ENCODE measurements at regions not wholly inside any gene's neighbourhood (a gene's known extent, or its start where the extent isn't known, plus 50 kb on each side); places are given as distances from the start of the nearest gene placed in this dataset.

- H3K27ac ChIP-seq (ENCODE audit: low read length) = no peak overlapping the region
- no peaks in the 10 kb centered on the region for H3K27me3 ChIP-seq (ENCODE audit: control insufficient read depth in 1 of 2, insufficient read depth in 2 of 2, low read length in 2 of 2)
- H3K36me3 ChIP-seq (ENCODE audit: control insufficient read depth in 2 of 2, insufficient read depth in 2 of 2, low read length in 2 of 2) = no peaks in the 10 kb centered on the region
- no peaks in the 10 kb centered on the region for H3K4me1 ChIP-seq (ENCODE audit: control insufficient read depth, insufficient read depth, low read length)
- H3K4me3 ChIP-seq (ENCODE audit: low read length in 2 of 2) = no peak overlapping the region
- no peaks in the 10 kb centered on the region for H3K9me3 ChIP-seq (ENCODE audit: control insufficient read depth in 2 of 2, low read length in 2 of 2)
- no peak overlapping the region for H3K9ac ChIP-seq (ENCODE audit: low read length in 2 of 2)
These were observed 426.4 kb downstream of the TUSC7 start for GRCh38 chr3:117136003-117136402.

- H3K27ac ChIP-seq (ENCODE audit: low read length) = no peak overlapping the region
- no peak overlapping the region for H3K9ac ChIP-seq (ENCODE audit: low read length in 2 of 2)
- no peaks in the 10 kb centered on the region for H3K36me3 ChIP-seq (ENCODE audit: control insufficient read depth in 2 of 2, insufficient read depth in 2 of 2, low read length in 2 of 2)
These were observed 427.5 kb downstream of the TUSC7 start for GRCh38 chr3:117137065-117137464.

GRCh38 chr3:117139681-117140080 is 430.1 kb downstream of the TUSC7 start:
- no peaks in the 10 kb centered on the region for H3K4me1 ChIP-seq (ENCODE audit: control insufficient read depth, insufficient read depth, low read length)
- no peaks in the 10 kb centered on the region for H3K36me3 ChIP-seq (ENCODE audit: control insufficient read depth in 2 of 2, insufficient read depth in 2 of 2, low read length in 2 of 2)
- H3K4me3 ChIP-seq (ENCODE audit: low read length in 2 of 2) = no peak overlapping the region
- no peaks in the 10 kb centered on the region for H3K27me3 ChIP-seq (ENCODE audit: control insufficient read depth in 1 of 2, insufficient read depth in 2 of 2, low read length in 2 of 2)
- no peak overlapping the region for H3K27ac ChIP-seq (ENCODE audit: low read length)
- H3K9me3 ChIP-seq (ENCODE audit: control insufficient read depth in 2 of 2, low read length in 2 of 2) = no peaks in the 10 kb centered on the region
- no peak overlapping the region for H3K9ac ChIP-seq (ENCODE audit: low read length in 2 of 2)

More at GRCh38 chr3:117137065-117137464, 427.5 kb downstream of the TUSC7 start:
- no peaks in the 10 kb centered on the region for H3K4me1 ChIP-seq (ENCODE audit: control insufficient read depth, insufficient read depth, low read length)
- no peaks in the 10 kb centered on the region for H3K27me3 ChIP-seq (ENCODE audit: control insufficient read depth in 1 of 2, insufficient read depth in 2 of 2, low read length in 2 of 2)
- H3K4me3 ChIP-seq (ENCODE audit: low read length in 2 of 2) = no peak overlapping the region
- no peaks in the 10 kb centered on the region for H3K9me3 ChIP-seq (ENCODE audit: control insufficient read depth in 2 of 2, low read length in 2 of 2)

GRCh38 chr3:117141812-117142211 is 432.2 kb downstream of the TUSC7 start:
- no peaks in the 10 kb centered on the region for H3K4me1 ChIP-seq (ENCODE audit: control insufficient read depth, insufficient read depth, low read length)
- no peaks in the 10 kb centered on the region for H3K9me3 ChIP-seq (ENCODE audit: control insufficient read depth in 2 of 2, low read length in 2 of 2)
- H3K36me3 ChIP-seq (ENCODE audit: control insufficient read depth in 2 of 2, insufficient read depth in 2 of 2, low read length in 2 of 2) = no peaks in the 10 kb centered on the region
- H3K9ac ChIP-seq (ENCODE audit: low read length in 2 of 2) = no peak overlapping the region
- no peak overlapping the region for H3K27ac ChIP-seq (ENCODE audit: low read length)
- no peak overlapping the region for H3K4me3 ChIP-seq (ENCODE audit: low read length in 2 of 2)
- H3K27me3 ChIP-seq (ENCODE audit: control insufficient read depth in 1 of 2, insufficient read depth in 2 of 2, low read length in 2 of 2) = no peaks in the 10 kb centered on the region

GRCh38 chr3:117144853-117145252 is 435.3 kb downstream of the TUSC7 start:
- Histone ChIP-seq H3K9ac (ENCODE audit: low read length in 2 of 2) (no peak overlapping the region), H3K27me3 (ENCODE audit: control insufficient read depth in 1 of 2, insufficient read depth in 2 of 2, low read length in 2 of 2) (no peaks in the 10 kb centered on the region), H3K4me3 (ENCODE audit: low read length in 2 of 2) (no peak overlapping the region), H3K9me3 (ENCODE audit: control insufficient read depth in 2 of 2, low read length in 2 of 2) (no peaks in the 10 kb centered on the region), H3K36me3 (ENCODE audit: control insufficient read depth in 2 of 2, insufficient read depth in 2 of 2, low read length in 2 of 2) (no peaks in the 10 kb centered on the region), H3K27ac (ENCODE audit: low read length) (no peak overlapping the region), H3K4me1 (ENCODE audit: control insufficient read depth, insufficient read depth, low read length) (no peaks in the 10 kb centered on the region)

GRCh38 chr3:117145677-117146076 is 436.1 kb downstream of the TUSC7 start:
- no peak overlapping the region for H3K27ac ChIP-seq (ENCODE audit: low read length)
- no peaks in the 10 kb centered on the region for H3K36me3 ChIP-seq (ENCODE audit: control insufficient read depth in 2 of 2, insufficient read depth in 2 of 2, low read length in 2 of 2)
- H3K27me3 ChIP-seq (ENCODE audit: control insufficient read depth in 1 of 2, insufficient read depth in 2 of 2, low read length in 2 of 2) = no peaks in the 10 kb centered on the region
- H3K4me1 ChIP-seq (ENCODE audit: control insufficient read depth, insufficient read depth, low read length) = no peaks in the 10 kb centered on the region
- H3K9me3 ChIP-seq (ENCODE audit: control insufficient read depth in 2 of 2, low read length in 2 of 2) = no peaks in the 10 kb centered on the region
- H3K4me3 ChIP-seq (ENCODE audit: low read length in 2 of 2) = no peak overlapping the region
- no peak overlapping the region for H3K9ac ChIP-seq (ENCODE audit: low read length in 2 of 2)

- no peaks in the 10 kb centered on the region for H3K36me3 ChIP-seq (ENCODE audit: control insufficient read depth in 2 of 2, insufficient read depth in 2 of 2, low read length in 2 of 2)
- no peaks in the 10 kb centered on the region for H3K4me1 ChIP-seq (ENCODE audit: control insufficient read depth, insufficient read depth, low read length)
- no peaks in the 10 kb centered on the region for H3K9me3 ChIP-seq (ENCODE audit: control insufficient read depth in 2 of 2, low read length in 2 of 2)
- no peak overlapping the region for H3K4me3 ChIP-seq (ENCODE audit: low read length in 2 of 2)
- no peaks in the 10 kb centered on the region for H3K27me3 ChIP-seq (ENCODE audit: control insufficient read depth in 1 of 2, insufficient read depth in 2 of 2, low read length in 2 of 2)
- H3K9ac ChIP-seq (ENCODE audit: low read length in 2 of 2) = no peak overlapping the region
- H3K27ac ChIP-seq (ENCODE audit: low read length) = no peak overlapping the region
These were observed 437.0 kb downstream of the TUSC7 start for GRCh38 chr3:117146571-117146970.

GRCh38 chr3:117149584-117149983 is 440.0 kb downstream of the TUSC7 start:
- Histone ChIP-seq H3K9me3 (ENCODE audit: control insufficient read depth in 2 of 2, low read length in 2 of 2) (no peaks in the 10 kb centered on the region), H3K4me1 (ENCODE audit: control insufficient read depth, insufficient read depth, low read length) (no peaks in the 10 kb centered on the region), H3K9ac (ENCODE audit: low read length in 2 of 2) (no peak overlapping the region), H3K27me3 (ENCODE audit: control insufficient read depth in 1 of 2, insufficient read depth in 2 of 2, low read length in 2 of 2) (no peaks in the 10 kb centered on the region), H3K4me3 (ENCODE audit: low read length in 2 of 2) (no peak overlapping the region), H3K36me3 (ENCODE audit: control insufficient read depth in 2 of 2, insufficient read depth in 2 of 2, low read length in 2 of 2) (no peaks in the 10 kb centered on the region), H3K27ac (ENCODE audit: low read length) (no peak overlapping the region)

GRCh38 chr3:117150628-117151027 is 441.0 kb downstream of the TUSC7 start:
- Histone ChIP-seq H3K27ac (ENCODE audit: low read length) (no peak overlapping the region), H3K4me1 (ENCODE audit: control insufficient read depth, insufficient read depth, low read length) (no peaks in the 10 kb centered on the region), H3K9ac (ENCODE audit: low read length in 2 of 2) (no peak overlapping the region), H3K27me3 (ENCODE audit: control insufficient read depth in 1 of 2, insufficient read depth in 2 of 2, low read length in 2 of 2) (no peaks in the 10 kb centered on the region), H3K4me3 (ENCODE audit: low read length in 2 of 2) (no peak overlapping the region), H3K9me3 (ENCODE audit: control insufficient read depth in 2 of 2, low read length in 2 of 2) (no peaks in the 10 kb centered on the region), H3K36me3 (ENCODE audit: control insufficient read depth in 2 of 2, insufficient read depth in 2 of 2, low read length in 2 of 2) (no peaks in the 10 kb centered on the region)

- H3K27me3 ChIP-seq (ENCODE audit: control insufficient read depth in 1 of 2, insufficient read depth in 2 of 2, low read length in 2 of 2) = no peaks in the 10 kb centered on the region
- H3K4me3 ChIP-seq (ENCODE audit: low read length in 2 of 2) = no peak overlapping the region
- no peaks in the 10 kb centered on the region for H3K4me1 ChIP-seq (ENCODE audit: control insufficient read depth, insufficient read depth, low read length)
- H3K27ac ChIP-seq (ENCODE audit: low read length) = no peak overlapping the region
- no peaks in the 10 kb centered on the region for H3K9me3 ChIP-seq (ENCODE audit: control insufficient read depth in 2 of 2, low read length in 2 of 2)
- no peak overlapping the region for H3K9ac ChIP-seq (ENCODE audit: low read length in 2 of 2)
- H3K36me3 ChIP-seq (ENCODE audit: control insufficient read depth in 2 of 2, insufficient read depth in 2 of 2, low read length in 2 of 2) = no peaks in the 10 kb centered on the region
These were observed 450.6 kb downstream of the TUSC7 start for GRCh38 chr3:117160176-117160575.

GRCh38 chr3:117161816-117162215 is 452.2 kb downstream of the TUSC7 start:
- Histone ChIP-seq H3K27ac (ENCODE audit: low read length) (no peak overlapping the region), H3K4me1 (ENCODE audit: control insufficient read depth, insufficient read depth, low read length) (no peaks in the 10 kb centered on the region), H3K9me3 (ENCODE audit: control insufficient read depth in 2 of 2, low read length in 2 of 2) (no peaks in the 10 kb centered on the region), H3K27me3 (ENCODE audit: control insufficient read depth in 1 of 2, insufficient read depth in 2 of 2, low read length in 2 of 2) (no peaks in the 10 kb centered on the region), H3K9ac (ENCODE audit: low read length in 2 of 2) (no peak overlapping the region), H3K36me3 (ENCODE audit: control insufficient read depth in 2 of 2, insufficient read depth in 2 of 2, low read length in 2 of 2) (no peaks in the 10 kb centered on the region), H3K4me3 (ENCODE audit: low read length in 2 of 2) (no peak overlapping the region)
